ENCODE measurements at regions not wholly inside any gene's neighbourhood (a gene's known extent, or its start where the extent isn't known, plus 50 kb on each side); places are given as distances from the start of the nearest gene placed in this dataset.

DNA sequence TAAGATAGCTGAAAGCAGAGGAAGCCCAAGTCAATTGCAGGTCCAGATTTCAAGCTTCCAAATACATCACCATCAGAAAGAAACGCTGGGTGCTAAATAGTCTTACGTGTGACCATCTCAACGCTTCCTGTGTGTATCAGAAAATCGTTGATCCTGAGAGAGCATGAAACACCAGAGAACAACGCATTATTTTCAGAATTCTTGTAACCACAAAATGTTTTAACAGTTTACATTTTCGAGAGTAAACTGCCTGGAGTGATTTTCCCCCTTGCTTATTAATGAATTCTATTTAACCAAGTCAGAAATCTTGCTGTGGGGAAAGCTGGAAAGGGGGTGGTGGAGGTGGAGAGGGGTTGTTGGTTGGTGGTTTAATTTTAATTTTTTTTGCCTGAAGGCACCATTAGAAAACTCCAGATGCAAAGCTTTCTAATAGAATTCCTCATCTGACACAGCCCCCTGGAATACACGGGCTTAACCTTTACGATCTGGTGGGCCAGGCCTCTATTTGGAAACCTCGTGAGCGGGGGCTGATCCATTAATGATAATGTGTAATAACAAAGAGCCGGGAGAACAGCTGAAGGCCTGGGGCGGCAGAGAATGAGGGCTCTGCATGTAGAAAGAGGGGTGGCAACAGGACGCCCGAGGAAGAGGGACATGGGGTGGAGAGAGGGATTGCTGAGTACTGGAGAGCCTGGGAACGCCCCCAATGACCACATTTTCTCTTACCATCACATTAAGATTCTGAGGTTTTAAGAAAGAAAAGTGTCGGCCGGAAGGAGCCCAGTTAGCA is 124.5 kb upstream of the NFIB start:
- no peaks in the 10 kb centered on the region for H3K27me3 ChIP-seq (ENCODE audit: insufficient read depth)
- peak overlapping the region; percentile 5 to 95; a peak in 3 of 4 replicates for H3K27ac ChIP-seq (ENCODE audit: low read depth in 2 of 2, low read length in 1 of 2)
- peaks cover 9 to 44% of the 10 kb centered on the region in 2 experiments; a peak in 2 of 4 replicates for H3K4me1 ChIP-seq (ENCODE audit: control insufficient read depth in 1 of 2, insufficient read depth in 2 of 2, low read depth in 1 of 2, low read length in 1 of 2)
- TF ChIP-seq, protein P1, sequence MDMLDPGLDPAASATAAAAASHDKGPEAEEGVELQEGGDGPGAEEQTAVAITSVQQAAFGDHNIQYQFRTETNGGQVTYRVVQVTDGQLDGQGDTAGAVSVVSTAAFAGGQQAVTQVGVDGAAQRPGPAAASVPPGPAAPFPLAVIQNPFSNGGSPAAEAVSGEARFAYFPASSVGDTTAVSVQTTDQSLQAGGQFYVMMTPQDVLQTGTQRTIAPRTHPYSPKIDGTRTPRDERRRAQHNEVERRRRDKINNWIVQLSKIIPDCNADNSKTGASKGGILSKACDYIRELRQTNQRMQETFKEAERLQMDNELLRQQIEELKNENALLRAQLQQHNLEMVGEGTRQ (IDR thresholded peaks at IDR 0.05; ENCODE audit: borderline replicate concordance, low read depth, low read length) = no peak
- peak in 1 of 2 experiments; percentile 89; a peak in 2 of 4 replicates for TF ChIP-seq EP300 (IDR thresholded peaks at IDR 0.05; ENCODE audit: borderline replicate concordance in 1 of 2, low read depth in 1 of 2, low read length in 1 of 2)
- TF ChIP-seq GATA2 (CRISPR knock-in tag; IDR thresholded peaks at IDR 0.05) = peak; percentile 65
- peak; percentile 37; the same call in 1 of the 2 replicates for TF ChIP-seq MXI1 (IDR thresholded peaks at IDR 0.05; ENCODE audit: low read depth, low read length)
- TF ChIP-seq RAD21 (IDR thresholded peaks at IDR 0.05; ENCODE audit: low read length) = peak; percentile 18; the same call in 1 of the 2 replicates
- peak; percentile 58 for TF ChIP-seq CHD2 (IDR thresholded peaks at IDR 0.05; ENCODE audit: low read length, partially characterized antibody)
- TF ChIP-seq, protein P2, sequence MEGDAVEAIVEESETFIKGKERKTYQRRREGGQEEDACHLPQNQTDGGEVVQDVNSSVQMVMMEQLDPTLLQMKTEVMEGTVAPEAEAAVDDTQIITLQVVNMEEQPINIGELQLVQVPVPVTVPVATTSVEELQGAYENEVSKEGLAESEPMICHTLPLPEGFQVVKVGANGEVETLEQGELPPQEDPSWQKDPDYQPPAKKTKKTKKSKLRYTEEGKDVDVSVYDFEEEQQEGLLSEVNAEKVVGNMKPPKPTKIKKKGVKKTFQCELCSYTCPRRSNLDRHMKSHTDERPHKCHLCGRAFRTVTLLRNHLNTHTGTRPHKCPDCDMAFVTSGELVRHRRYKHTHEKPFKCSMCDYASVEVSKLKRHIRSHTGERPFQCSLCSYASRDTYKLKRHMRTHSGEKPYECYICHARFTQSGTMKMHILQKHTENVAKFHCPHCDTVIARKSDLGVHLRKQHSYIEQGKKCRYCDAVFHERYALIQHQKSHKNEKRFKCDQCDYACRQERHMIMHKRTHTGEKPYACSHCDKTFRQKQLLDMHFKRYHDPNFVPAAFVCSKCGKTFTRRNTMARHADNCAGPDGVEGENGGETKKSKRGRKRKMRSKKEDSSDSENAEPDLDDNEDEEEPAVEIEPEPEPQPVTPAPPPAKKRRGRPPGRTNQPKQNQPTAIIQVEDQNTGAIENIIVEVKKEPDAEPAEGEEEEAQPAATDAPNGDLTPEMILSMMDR (IDR thresholded peaks at IDR 0.05) = no peak
- no peak for TF ChIP-seq NFIC (IDR thresholded peaks at IDR 0.05; ENCODE audit: borderline replicate concordance)
- TF ChIP-seq RCOR1 (IDR thresholded peaks at IDR 0.05; ENCODE audit: low read length) = peak; percentile 75
- TF ChIP-seq, protein P3, sequence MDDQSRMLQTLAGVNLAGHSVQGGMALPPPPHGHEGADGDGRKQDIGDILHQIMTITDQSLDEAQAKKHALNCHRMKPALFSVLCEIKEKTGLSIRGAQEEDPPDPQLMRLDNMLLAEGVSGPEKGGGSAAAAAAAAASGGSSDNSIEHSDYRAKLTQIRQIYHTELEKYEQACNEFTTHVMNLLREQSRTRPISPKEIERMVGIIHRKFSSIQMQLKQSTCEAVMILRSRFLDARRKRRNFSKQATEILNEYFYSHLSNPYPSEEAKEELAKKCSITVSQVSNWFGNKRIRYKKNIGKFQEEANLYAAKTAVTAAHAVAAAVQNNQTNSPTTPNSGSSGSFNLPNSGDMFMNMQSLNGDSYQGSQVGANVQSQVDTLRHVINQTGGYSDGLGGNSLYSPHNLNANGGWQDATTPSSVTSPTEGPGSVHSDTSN (IDR thresholded peaks at IDR 0.05) = no peak
- H3K9ac ChIP-seq = no peak overlapping the region
- no peaks in the 10 kb centered on the region for H3K79me2 ChIP-seq (ENCODE audit: insufficient read depth)
- 64% methylated on average over 17 of the region's 17 CpGs for WGBS (ENCODE audit: low lambda C conversion rate)
- peak overlapping the region; percentile 64; the same call in 1 of the 2 replicates for H3K4me2 ChIP-seq
- no peaks in the 10 kb centered on the region for H3K9me3 ChIP-seq
- no peak overlapping the region for H3K4me3 ChIP-seq (ENCODE audit: low read depth in 2 of 2, low read length in 1 of 2)
- ChIA-PET POLR2A (interaction anchor here (0.9 to 1.0 kb wide), 2 partner anchors 78 to 124 kb away, joined by 3 to 5 read pairs; partner anchors contain the start of gene NFIB), CTCF (interaction anchor here (0.8 to 5.6 kb wide), 12 partner anchors 9 to 1349 kb away, joined by 3 to 25 read pairs (median 5); no protein-coding TSS in a partner anchor)
- no peaks in the 10 kb centered on the region for H3K9me2 ChIP-seq
- H3K36me3 ChIP-seq (replicated peaks in 1 of 2; ENCODE audit: control insufficient read depth in 1 of 2, insufficient read depth in 2 of 2, low read length in 1 of 2) = no peaks in the 10 kb centered on the region
- H2AFZ ChIP-seq (ENCODE audit: low read depth) = no peak overlapping the region
- DNase-seq = peak; percentile 63
- peaks cover 6% of the 10 kb centered on the region for H3F3A ChIP-seq (replicated peaks; ENCODE audit: insufficient read depth)
- H4K20me1 ChIP-seq (ENCODE audit: insufficient read depth) = no peaks in the 10 kb centered on the region
